Activated naive CD8-positive, alpha-beta T cell treated with anti-CD3 and anti-CD28 coated beads, Interleukin-2, amount 50 U/mL, for 24 hours (primary cell): ENCODE measurements at regions not wholly inside any gene's neighbourhood (a gene's known extent, or its start where the extent isn't known, plus 50 kb on each side); places are given as distances from the start of the nearest gene placed in this dataset.
"Not testable (repeated sequence)": the region's sequence is repeated elsewhere in the genome, so short reads cannot be mapped to it uniquely, and the experiment has no call there.

Experiments
- ATAC-seq: fragments of 150-1000 bp; cut with Tn5 transposase; one replicate; pipeline ENCODE4 v1.10.0; 2021
- DNase-seq: peaks from one replicate; pipeline ENCODE4 v3.0.0; 2021
- H3K27ac Mint-ChIP-seq: one replicate; pipeline ENCODE4 v1.8.0; 2021; ENCODE audit warnings: mild to moderate bottlenecking, mixed read lengths
- H3K27me3 Mint-ChIP-seq: one replicate; pipeline ENCODE4 v1.8.0; 2021; ENCODE audit warnings: mixed read lengths
- H3K36me3 Mint-ChIP-seq: one replicate; pipeline ENCODE4 v1.8.0; 2021; ENCODE audit warnings: low read depth, mixed read lengths
- H3K4me1 Mint-ChIP-seq: one replicate; pipeline ENCODE4 v1.8.0; 2021; ENCODE audit warnings: mixed read lengths
- H3K4me3 Mint-ChIP-seq: one replicate; pipeline ENCODE4 v1.8.0; 2021; ENCODE audit warnings: mild to moderate bottlenecking, moderate library complexity, mixed read lengths
- H3K9me3 Mint-ChIP-seq: one replicate; pipeline ENCODE4 v1.8.0; 2021; ENCODE audit warnings: mixed read lengths

GRCh38 chr11:71097506-71098240, 154.7 kb downstream of the SHANK2 start:
- no peak for DNase-seq
- Mint-ChIP-seq H3K9me3 (no peaks in the 10 kb centered on the region), H3K27me3 (no peaks in the 10 kb centered on the region), H3K4me1 (no peaks in the 10 kb centered on the region), H3K36me3 (no peaks in the 10 kb centered on the region), H3K4me3 (no peak overlapping the region), H3K27ac (no peak overlapping the region)
- no peak for ATAC-seq

DNA sequence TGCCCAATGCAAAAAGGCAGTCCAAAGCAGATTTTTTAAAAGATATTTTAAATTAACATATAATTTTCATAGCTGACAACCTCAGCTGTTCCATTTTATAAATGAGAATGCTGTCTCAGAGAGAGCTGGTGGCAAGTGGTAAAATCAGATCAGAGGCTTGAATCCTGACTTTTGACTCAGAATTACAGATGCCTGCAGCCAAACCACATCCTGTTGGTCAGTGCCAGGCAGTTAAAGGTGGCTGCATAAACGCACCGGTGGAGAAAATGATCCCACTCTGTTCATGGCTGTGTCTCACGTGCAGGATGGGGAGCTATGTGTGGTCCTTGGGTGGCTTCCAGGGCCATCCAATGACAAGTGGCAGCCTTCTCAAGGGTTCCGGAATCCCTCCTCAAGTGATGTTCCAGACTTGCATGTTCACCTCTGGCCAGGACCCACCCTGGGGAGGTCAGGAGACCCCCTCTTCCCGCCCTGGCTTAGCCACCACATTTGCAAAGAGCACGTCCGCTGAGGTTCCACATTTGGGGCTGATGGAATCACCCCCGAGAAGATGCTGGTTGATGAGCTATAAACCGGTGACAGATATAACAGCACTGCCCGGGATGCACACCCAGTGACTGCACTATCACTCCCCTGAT, 155.5 kb downstream of the SHANK2 start:
- no peaks in the 10 kb centered on the region for H3K4me1 Mint-ChIP-seq
- DNase-seq (no peak), ATAC-seq (no peak)
- H3K27ac Mint-ChIP-seq: no peak overlapping the region
- H3K9me3 Mint-ChIP-seq: no peaks in the 10 kb centered on the region
- no peaks in the 10 kb centered on the region for H3K36me3 Mint-ChIP-seq
- H3K4me3 Mint-ChIP-seq: no peak overlapping the region
- H3K27me3 Mint-ChIP-seq: no peaks in the 10 kb centered on the region

DNA sequence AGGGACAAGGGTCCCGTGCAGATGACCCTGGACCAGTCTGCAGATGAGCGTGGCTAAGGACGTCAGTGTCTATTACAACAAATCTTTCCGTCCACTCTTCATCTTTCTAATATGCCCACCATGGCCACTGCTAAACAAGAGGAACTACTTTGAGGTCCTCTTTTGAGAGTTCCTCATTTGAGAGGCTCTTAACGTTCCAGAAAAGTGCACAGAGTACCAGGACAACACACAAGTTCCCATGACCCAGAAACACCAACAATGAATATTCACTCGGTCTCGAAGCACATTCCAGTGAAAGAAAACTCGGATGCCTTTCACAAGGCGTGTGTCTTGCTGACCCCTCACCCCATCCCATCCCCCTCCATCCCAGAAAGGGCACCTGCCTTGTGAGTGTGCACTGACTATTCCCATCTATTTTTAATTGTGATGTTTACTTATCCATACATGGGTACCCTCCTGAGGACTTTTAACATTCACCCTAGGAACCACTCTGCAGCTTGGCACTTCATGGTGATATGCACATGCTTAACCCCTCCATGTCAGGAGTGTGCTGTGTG, 157.0 kb downstream of the SHANK2 start:
- no peaks in the 10 kb centered on the region for H3K9me3 Mint-ChIP-seq
- no peaks in the 10 kb centered on the region for H3K36me3 Mint-ChIP-seq
- DNase-seq (no peak), ATAC-seq (no peak)
- H3K27ac Mint-ChIP-seq: no peak overlapping the region
- no peaks in the 10 kb centered on the region for H3K27me3 Mint-ChIP-seq
- no peak overlapping the region for H3K4me3 Mint-ChIP-seq
- H3K4me1 Mint-ChIP-seq: no peaks in the 10 kb centered on the region

DNA sequence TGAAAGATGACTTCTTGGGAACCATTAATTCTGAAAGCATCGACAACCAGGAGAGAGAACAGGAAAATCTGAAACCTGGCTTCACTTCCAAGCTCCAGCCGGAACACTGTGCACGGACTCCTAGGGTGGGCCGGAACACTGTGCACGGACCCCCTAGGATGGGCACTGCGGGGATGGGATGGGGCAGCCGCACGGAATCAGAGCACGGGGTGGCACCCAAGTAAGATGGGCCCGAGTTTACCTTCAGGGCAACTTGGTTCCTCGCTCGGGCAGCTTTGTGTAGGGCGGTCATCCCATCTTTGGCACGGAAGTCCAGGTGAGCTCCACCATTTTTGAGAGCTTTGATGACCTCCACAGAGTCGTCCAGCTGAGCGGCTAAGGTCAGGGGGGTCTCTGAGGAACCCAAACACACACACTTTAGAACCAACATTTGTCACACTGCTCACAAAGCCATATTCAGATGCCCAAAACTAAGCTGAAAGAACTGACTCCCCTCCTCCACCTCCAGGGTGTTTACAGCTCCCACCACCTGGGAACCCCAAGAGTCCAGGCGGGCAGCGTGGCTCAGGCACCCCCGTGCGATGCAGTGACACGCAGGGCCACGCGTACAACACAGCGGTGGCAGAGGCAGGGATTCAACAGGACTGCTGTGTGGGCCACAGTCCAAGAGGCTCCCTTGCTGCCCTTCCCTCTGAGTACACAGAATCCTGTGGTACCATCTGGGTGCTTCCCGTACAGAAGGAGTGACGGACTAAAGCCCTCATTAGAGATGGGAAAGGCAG, 157.9 kb downstream of the SHANK2 start:
- H3K27ac Mint-ChIP-seq: no peak overlapping the region
- H3K27me3 Mint-ChIP-seq: peaks cover 2% of the 10 kb centered on the region
- no peaks in the 10 kb centered on the region for H3K4me1 Mint-ChIP-seq
- no peaks in the 10 kb centered on the region for H3K9me3 Mint-ChIP-seq
- no peak for DNase-seq
- H3K36me3 Mint-ChIP-seq: no peaks in the 10 kb centered on the region
- H3K4me3 Mint-ChIP-seq: no peak overlapping the region
- no peak for ATAC-seq

DNA sequence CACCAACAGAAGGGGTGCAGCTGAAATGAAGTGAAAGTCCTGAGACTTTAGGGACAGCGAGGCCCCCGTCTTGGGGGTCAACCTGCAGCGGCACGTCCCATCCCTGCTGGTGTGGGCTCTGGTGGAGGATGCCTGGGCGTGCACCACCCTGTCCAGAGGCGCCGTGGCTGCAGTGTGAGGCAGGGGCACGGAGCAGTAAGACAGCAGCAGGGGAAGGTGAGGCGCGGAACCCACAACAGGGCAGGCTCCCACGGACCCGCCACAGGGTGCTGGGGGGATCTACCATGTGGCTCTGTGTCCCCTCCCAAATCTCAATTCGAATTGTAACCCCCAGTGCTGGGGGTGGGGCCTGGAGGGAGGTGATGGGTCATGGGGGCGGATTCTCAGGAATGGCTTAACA, 158.6 kb downstream of the SHANK2 start:
- DNase-seq: no peak
- no peaks in the 10 kb centered on the region for H3K9me3 Mint-ChIP-seq
- H3K36me3 Mint-ChIP-seq: no peaks in the 10 kb centered on the region
- ATAC-seq: no peak
- peaks cover 3% of the 10 kb centered on the region for H3K27me3 Mint-ChIP-seq
- no peak overlapping the region for H3K27ac Mint-ChIP-seq
- no peaks in the 10 kb centered on the region for H3K4me1 Mint-ChIP-seq
- no peak overlapping the region for H3K4me3 Mint-ChIP-seq

- no peak for ATAC-seq
- Mint-ChIP-seq H3K4me1 (no peaks in the 10 kb centered on the region), H3K4me3 (no peak overlapping the region), H3K9me3 (no peaks in the 10 kb centered on the region), H3K27me3 (peaks cover 3% of the 10 kb centered on the region), H3K36me3 (no peaks in the 10 kb centered on the region), H3K27ac (no peak overlapping the region)
- DNase-seq: no peak
Observed at GRCh38 chr11:71091506-71092265, 160.7 kb downstream of the SHANK2 start.

DNA sequence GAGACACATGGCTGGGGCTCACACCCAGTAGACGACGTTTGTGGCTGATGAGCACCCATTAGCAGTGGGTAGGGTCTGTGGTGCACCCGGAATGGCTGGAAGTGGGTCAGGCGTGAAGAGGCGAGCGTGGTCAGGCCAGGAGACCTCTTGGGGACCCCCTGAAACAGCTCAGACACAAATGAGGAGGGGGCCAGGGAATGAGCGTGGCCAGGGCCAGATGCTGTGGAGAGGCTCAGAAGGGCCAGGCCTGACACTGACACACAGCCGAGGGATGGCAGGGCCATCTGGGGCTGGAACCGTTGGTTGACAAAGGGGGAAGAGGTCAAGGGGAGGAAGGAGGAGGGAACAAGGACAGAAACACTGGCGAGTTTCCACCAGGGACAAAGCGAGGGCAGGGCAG, 162.8 kb downstream of the SHANK2 start:
- DNase-seq (no peak), ATAC-seq (no peak)
- Mint-ChIP-seq H3K27ac (no peak overlapping the region), H3K27me3 (peaks cover 3% of the 10 kb centered on the region), H3K36me3 (no peaks in the 10 kb centered on the region), H3K4me1 (no peaks in the 10 kb centered on the region), H3K4me3 (no peak overlapping the region), H3K9me3 (no peaks in the 10 kb centered on the region)

DNA sequence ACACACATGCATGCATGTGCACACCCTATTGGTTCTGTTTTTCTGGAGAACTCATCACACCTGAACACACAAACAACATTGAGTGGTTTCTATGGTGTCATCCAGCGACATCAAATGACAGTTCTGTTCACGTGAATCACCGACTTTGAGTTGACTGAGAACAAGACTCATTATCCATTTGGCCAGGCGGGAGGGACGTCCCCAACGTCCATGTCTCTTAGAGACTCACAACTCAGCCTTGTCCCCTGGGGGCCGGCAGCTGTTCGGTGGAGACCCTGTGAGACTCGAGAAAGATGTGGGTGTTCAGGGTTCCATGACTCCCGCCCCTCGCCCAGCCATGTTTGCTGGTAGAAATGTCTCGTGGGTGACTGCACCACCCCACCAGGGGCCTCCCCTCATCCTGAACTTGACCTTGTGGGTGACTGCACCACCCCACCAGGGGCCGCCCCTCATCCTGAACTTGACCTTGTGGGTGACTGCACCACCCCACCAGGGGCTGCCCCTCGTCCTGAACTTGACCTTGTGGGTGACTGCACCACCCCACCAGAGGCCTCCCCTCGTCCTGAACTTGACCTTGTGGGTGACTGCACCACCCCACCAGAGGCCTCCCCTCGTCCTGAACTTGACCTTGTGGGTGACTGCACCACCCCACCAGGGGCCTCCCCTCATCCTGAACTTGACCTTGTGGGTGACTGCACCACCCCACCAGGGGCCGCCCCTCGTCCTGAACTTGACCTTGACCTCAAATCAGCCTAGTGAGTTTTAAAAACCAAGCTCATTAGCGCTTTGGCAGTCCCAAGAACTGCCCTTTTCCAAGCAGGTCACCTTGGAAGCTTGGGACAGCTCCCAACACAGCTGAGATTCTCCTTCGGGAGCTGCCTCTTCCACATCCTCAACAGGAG, 163.8 kb downstream of the SHANK2 start:
- H3K4me1 Mint-ChIP-seq, ATAC-seq, H3K27me3 Mint-ChIP-seq, H3K4me3 Mint-ChIP-seq, H3K36me3 Mint-ChIP-seq, H3K27ac Mint-ChIP-seq, DNase-seq, H3K9me3 Mint-ChIP-seq: not testable (repeated sequence)

GRCh38 chr11:71086687-71087258, 165.6 kb downstream of the SHANK2 start:
- Mint-ChIP-seq H3K4me1 (no peaks in the 10 kb centered on the region), H3K36me3 (no peaks in the 10 kb centered on the region), H3K27ac (no peak overlapping the region), H3K27me3 (peaks cover 3% of the 10 kb centered on the region), H3K4me3 (no peak overlapping the region), H3K9me3 (no peaks in the 10 kb centered on the region)
- no peak for ATAC-seq
- DNase-seq: no peak

DNA sequence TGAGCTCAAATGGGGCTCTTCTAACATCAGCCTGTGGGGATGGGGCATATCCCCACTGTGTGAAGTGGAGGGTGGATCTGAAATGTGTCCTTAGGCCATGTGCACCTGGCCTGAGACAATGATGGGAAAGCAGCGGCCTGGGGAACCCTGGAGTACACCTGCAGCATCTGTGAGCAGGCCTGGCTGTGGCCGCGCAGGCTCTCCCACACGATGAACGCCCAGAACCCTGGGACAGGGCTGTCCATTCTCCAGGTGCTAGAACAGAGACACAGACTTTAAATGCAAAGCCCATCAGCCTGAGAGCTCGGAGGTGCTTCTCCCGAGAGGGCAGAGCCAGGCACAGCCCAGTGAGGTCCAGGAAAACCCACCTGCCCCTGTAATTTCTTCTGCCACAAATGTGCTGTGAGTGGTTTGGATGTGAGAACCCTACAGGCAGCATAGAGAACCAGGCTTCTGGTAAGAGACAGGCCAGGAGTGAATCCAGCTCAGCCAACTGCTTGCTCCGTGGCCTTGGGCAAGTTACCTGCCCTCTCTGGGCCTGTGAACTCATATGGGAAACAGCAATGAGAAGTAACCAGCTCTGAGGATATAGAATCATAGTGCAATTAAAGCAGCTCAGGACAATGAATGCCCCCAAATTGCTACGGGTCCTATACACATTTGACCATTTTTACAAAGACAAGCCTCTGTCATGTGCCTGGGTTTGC, 167.9 kb downstream of the SHANK2 start:
- Mint-ChIP-seq H3K27me3 (peaks cover 4% of the 10 kb centered on the region), H3K4me3 (no peak overlapping the region), H3K9me3 (no peaks in the 10 kb centered on the region), H3K4me1 (no peaks in the 10 kb centered on the region), H3K36me3 (no peaks in the 10 kb centered on the region), H3K27ac (no peak overlapping the region)
- ATAC-seq: no peak
- no peak for DNase-seq

GRCh38 chr11:71083105-71083504, 169.3 kb downstream of the SHANK2 start:
- no peaks in the 10 kb centered on the region for H3K4me1 Mint-ChIP-seq
- no peak overlapping the region for H3K27ac Mint-ChIP-seq
- H3K4me3 Mint-ChIP-seq: no peak overlapping the region
- DNase-seq (no peak), ATAC-seq (no peak)
- H3K9me3 Mint-ChIP-seq: no peaks in the 10 kb centered on the region
- peaks cover 3% of the 10 kb centered on the region for H3K27me3 Mint-ChIP-seq
- no peaks in the 10 kb centered on the region for H3K36me3 Mint-ChIP-seq

DNA sequence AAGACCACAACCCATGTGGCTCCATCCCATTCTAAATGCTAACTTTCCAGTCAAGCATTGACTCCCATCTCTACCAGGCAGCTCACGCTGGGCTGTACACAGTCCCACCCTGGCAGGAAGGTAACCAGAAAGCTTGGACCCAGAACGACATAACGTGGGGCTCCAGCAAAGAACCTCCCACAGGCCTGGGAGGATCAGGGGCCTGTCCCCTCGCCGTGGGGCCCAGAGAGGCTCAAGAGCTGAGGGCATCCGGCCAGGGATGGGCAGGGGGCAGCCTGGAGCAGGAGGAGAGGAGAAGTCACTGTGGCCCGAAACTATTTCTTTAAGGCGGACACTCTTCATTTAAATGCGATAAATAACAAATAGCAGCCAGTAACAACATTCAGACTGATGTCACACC, 169.9 kb downstream of the SHANK2 start:
- ATAC-seq (no peak), DNase-seq (no peak)
- Mint-ChIP-seq H3K9me3 (no peaks in the 10 kb centered on the region), H3K27ac (no peak overlapping the region), H3K27me3 (peaks cover 3% of the 10 kb centered on the region), H3K4me1 (no peaks in the 10 kb centered on the region), H3K36me3 (no peaks in the 10 kb centered on the region), H3K4me3 (no peak overlapping the region)

- H3K27me3 Mint-ChIP-seq: peaks cover 3% of the 10 kb centered on the region
- H3K4me1 Mint-ChIP-seq: no peaks in the 10 kb centered on the region
- DNase-seq (no peak), ATAC-seq (no peak)
- H3K4me3 Mint-ChIP-seq: no peak overlapping the region
- no peaks in the 10 kb centered on the region for H3K9me3 Mint-ChIP-seq
- H3K27ac Mint-ChIP-seq: no peak overlapping the region
- no peaks in the 10 kb centered on the region for H3K36me3 Mint-ChIP-seq
Observed at GRCh38 chr11:71081704-71082230, 170.6 kb downstream of the SHANK2 start.
